ENCODE measurements at regions not wholly inside any gene's neighbourhood (a gene's known extent, or its start where the extent isn't known, plus 50 kb on each side); places are given as distances from the start of the nearest gene placed in this dataset.

- no peak overlapping the region for H3K23ac ChIP-seq (ENCODE audit: insufficient read length, low read depth, low read length)
- no peak overlapping the region for H2BK15ac ChIP-seq (ENCODE audit: low read depth, low read length)
- H3K4me1 ChIP-seq (ENCODE audit: insufficient read depth, low read length), result no peaks in the 10 kb centered on the region
- H2AFZ ChIP-seq (ENCODE audit: low read length), result no peak overlapping the region
- no peaks in the 10 kb centered on the region for H4K20me1 ChIP-seq (ENCODE audit: control insufficient read depth, insufficient read depth, insufficient read length)
- no peaks in the 10 kb centered on the region for H3K79me1 ChIP-seq (ENCODE audit: insufficient read depth, low read depth, low read length, poor library complexity, severe bottlenecking)
- no peaks in the 10 kb centered on the region for H3K27me3 ChIP-seq (ENCODE audit: insufficient read depth, low read length)
- no peak overlapping the region for H3K4ac ChIP-seq (ENCODE audit: low read depth, low read length)
- no peak overlapping the region for H3K56ac ChIP-seq (ENCODE audit: insufficient read length, low read depth, low read length)
- no peak overlapping the region for H3K18ac ChIP-seq (ENCODE audit: insufficient read length, low read depth, low read length)
- no peak overlapping the region for H3T11ph ChIP-seq (ENCODE audit: low read length)
- no peaks in the 10 kb centered on the region for H3K23me2 ChIP-seq (ENCODE audit: insufficient read length, low read depth, low read length, poor library complexity, severe bottlenecking)
- no peak overlapping the region for H2AK5ac ChIP-seq (ENCODE audit: insufficient read length, low read length)
- peak; percentile 39 for DNase-seq
- Mint-ChIP-seq H3K4me3 (no peak overlapping the region), H3K27ac (no peak overlapping the region; a peak in 1 of 7 replicates), H3K36me3 (ENCODE audit: insufficient read depth in 1 of 3, low read depth in 3 of 3) (no peaks in the 10 kb centered on the region), H3K27me3 (ENCODE audit: low read depth) (no peaks in the 10 kb centered on the region), H3K4me1 (peaks cover 2 to 3% of the 10 kb centered on the region in 2 experiments; a peak in 3 of 4 replicates), H3K9me3 (no peaks in the 10 kb centered on the region)
- no peak for TF ChIP-seq CTCF (conservative IDR thresholded peaks at IDR 0.05)
- H3K14ac ChIP-seq (ENCODE audit: insufficient read depth, low read length), result no peak overlapping the region
- no peak overlapping the region for H4K5ac ChIP-seq (ENCODE audit: insufficient read length, low read depth, low read length)
- no peak overlapping the region for H2BK12ac ChIP-seq (ENCODE audit: insufficient read length, low read depth, low read length)
- no CpG with 5 or more reads among the region's 3 CpGs for WGBS (ENCODE audit: extremely low coverage, insufficient read length, low lambda C conversion rate)
- no peaks in the 10 kb centered on the region for H3K79me2 ChIP-seq (ENCODE audit: insufficient read depth, low read length)
- H4K91ac ChIP-seq (ENCODE audit: insufficient read length, low read depth, low read length), result no peak overlapping the region
- no peaks in the 10 kb centered on the region for H3K9me3 ChIP-seq (ENCODE audit: control insufficient read depth, low read depth, low read length)
- H2BK20ac ChIP-seq (ENCODE audit: low read depth, low read length, poor library complexity, severe bottlenecking), result no peak overlapping the region
- no peak overlapping the region for H3K9ac ChIP-seq (ENCODE audit: extremely low read depth, insufficient read length, low read length)
- no peak overlapping the region for H3K27ac ChIP-seq (ENCODE audit: insufficient read length, low read depth, low read length)
- no peak overlapping the region for H2BK120ac ChIP-seq (ENCODE audit: low read depth, low read length, poor library complexity, severe bottlenecking)
- H3K4me2 ChIP-seq (ENCODE audit: insufficient read depth, insufficient read length, low read length), result no peak overlapping the region
- H2BK5ac ChIP-seq (ENCODE audit: insufficient read length, low read length), result no peak overlapping the region
- H4K8ac ChIP-seq (replicated peaks; ENCODE audit: insufficient read length, low read depth, low read length), result no peak overlapping the region
These were observed 625.7 kb downstream of the TFAP2A start for GRCh38 chr6:9789201-9789600.

All from H9 (cell line).